Fibroblast of the conjunctiva (primary cell): ENCODE measurements at regions not wholly inside any gene's neighbourhood (a gene's known extent, or its start where the extent isn't known, plus 50 kb on each side); places are given as distances from the start of the nearest gene placed in this dataset.

Source experiments
- DNase-seq: peaks from one replicate; pipeline ENCODE4 v3.0.0-alpha.2; 2010; ENCODE audit warnings: low read depth

GRCh38 chr12:84676787-84677186 lies 235.8 kb downstream of the SLC6A15 start:
- DNase-seq = no peak

- DNase-seq = no peak
Measured at GRCh38 chr12:84661786-84662185, 250.8 kb downstream of the SLC6A15 start.

GRCh38 chr12:84660139-84660538 lies 252.5 kb downstream of the SLC6A15 start:
- no peak for DNase-seq

- DNase-seq = no peak
Measured at GRCh38 chr12:84658877-84659276, 253.7 kb downstream of the SLC6A15 start.

- no peak for DNase-seq
Measured at GRCh38 chr12:84656705-84657104, 255.9 kb downstream of the SLC6A15 start.

GRCh38 chr12:84653482-84653881 lies 259.1 kb downstream of the SLC6A15 start:
- DNase-seq = no peak

- DNase-seq = no peak
Measured at GRCh38 chr12:84648425-84648824, 264.2 kb downstream of the SLC6A15 start.

- no peak for DNase-seq
Measured at GRCh38 chr12:84644908-84645307, 267.7 kb downstream of the SLC6A15 start.

GRCh38 chr12:84643993-84644392 lies 268.6 kb downstream of the SLC6A15 start:
- DNase-seq = no peak

- DNase-seq = peak; percentile 67
Measured at GRCh38 chr12:84641940-84642545, 270.6 kb downstream of the SLC6A15 start.

- no peak for DNase-seq
Measured at GRCh38 chr12:84638811-84639368, 273.7 kb downstream of the SLC6A15 start.

GRCh38 chr12:84637926-84638325 lies 274.7 kb downstream of the SLC6A15 start:
- no peak for DNase-seq

- no peak for DNase-seq
Measured at GRCh38 chr12:84636801-84637290, 275.8 kb downstream of the SLC6A15 start.

GRCh38 chr12:84634526-84634925 lies 278.1 kb downstream of the SLC6A15 start:
- DNase-seq = no peak

GRCh38 chr12:84632556-84632955 lies 280.0 kb downstream of the SLC6A15 start:
- no peak for DNase-seq

- DNase-seq = no peak
Measured at GRCh38 chr12:84631020-84631419, 281.6 kb downstream of the SLC6A15 start.

- no peak for DNase-seq
Measured at GRCh38 chr12:84627593-84627992, 285.0 kb downstream of the SLC6A15 start.

- no peak for DNase-seq
Measured at GRCh38 chr12:84624601-84625000, 288.0 kb downstream of the SLC6A15 start.

- DNase-seq = no peak
Measured at GRCh38 chr12:84619053-84619571, 293.5 kb downstream of the SLC6A15 start.

GRCh38 chr12:84607170-84607819 lies 305.3 kb downstream of the SLC6A15 start:
- DNase-seq = no peak

- DNase-seq = no peak
Measured at GRCh38 chr12:84605983-84606382, 306.6 kb downstream of the SLC6A15 start.

GRCh38 chr12:84604551-84604950 lies 308.0 kb downstream of the SLC6A15 start:
- peak; percentile 13 for DNase-seq
